ENCODE measurements at regions not wholly inside any gene's neighbourhood (a gene's known extent, or its start where the extent isn't known, plus 50 kb on each side); places are given as distances from the start of the nearest gene placed in this dataset.

GRCh38 chr1:72896256-72896655 lies 613.9 kb upstream of the NEGR1 start:
- Histone ChIP-seq H4K20me1 (ENCODE audit: insufficient read depth) (no peaks in the 10 kb centered on the region), H3K79me2 (ENCODE audit: low read depth) (no peaks in the 10 kb centered on the region), H3K27me3 (ENCODE audit: insufficient read depth, low read depth) (no peaks in the 10 kb centered on the region), H3K27ac (no peak overlapping the region), H3K4me3 (no peak overlapping the region), H3K9me3 (ENCODE audit: insufficient read depth, low read depth) (no peaks in the 10 kb centered on the region), H3F3A (ENCODE audit: insufficient read depth, low read depth) (no peaks in the 10 kb centered on the region), H3K4me2 (no peak overlapping the region), H2AFZ (no peak overlapping the region), H3K9me2 (ENCODE audit: insufficient read depth) (no peaks in the 10 kb centered on the region), H3K36me3 (ENCODE audit: low read depth) (no peaks in the 10 kb centered on the region), H3K4me1 (replicated peaks; ENCODE audit: insufficient read depth) (no peaks in the 10 kb centered on the region; the same call in 1 of the 2 replicates)
- BruUV-seq (replicated peaks): no TSS peak
- TF ChIP-seq EZH2 (IDR thresholded peaks at IDR 0.05; ENCODE audit: low read depth): no peak
- no peak for TF ChIP-seq CTCF (conservative IDR thresholded peaks at IDR 0.05)
- intact Hi-C loops (cut with micrococcal nuclease; ENCODE audit: unreplicated experiment): no loop called here
- POLR2A ChIA-PET (ENCODE audit: unreplicated experiment): no interaction called here
- CTCF ChIA-PET: no interaction called here
- no peak for DNase-seq

GRCh38 chr1:72892461-72892860 lies 610.1 kb upstream of the NEGR1 start:
- intact Hi-C loops (cut with micrococcal nuclease; ENCODE audit: unreplicated experiment): no loop called here
- H3K27ac ChIP-seq: no peak overlapping the region

GRCh38 chr1:72891976-72892375 lies 609.6 kb upstream of the NEGR1 start:
- no peak for DNase-seq
- Histone ChIP-seq H3K4me1 (replicated peaks; ENCODE audit: insufficient read depth) (no peaks in the 10 kb centered on the region), H3K4me2 (no peak overlapping the region), H3F3A (ENCODE audit: insufficient read depth, low read depth) (no peaks in the 10 kb centered on the region), H3K4me3 (no peak overlapping the region), H3K27me3 (ENCODE audit: insufficient read depth, low read depth) (no peaks in the 10 kb centered on the region), H3K27ac (no peak overlapping the region), H3K36me3 (ENCODE audit: low read depth) (no peaks in the 10 kb centered on the region), H3K9me3 (ENCODE audit: insufficient read depth, low read depth) (no peaks in the 10 kb centered on the region), H4K20me1 (ENCODE audit: insufficient read depth) (no peaks in the 10 kb centered on the region), H2AFZ (no peak overlapping the region), H3K79me2 (ENCODE audit: low read depth) (no peaks in the 10 kb centered on the region), H3K9me2 (ENCODE audit: insufficient read depth) (no peaks in the 10 kb centered on the region)
- CTCF ChIA-PET: no interaction called here
- BruUV-seq (replicated peaks): no TSS peak
- intact Hi-C loops (cut with micrococcal nuclease; ENCODE audit: unreplicated experiment): no loop called here
- no peak for TF ChIP-seq EZH2 (IDR thresholded peaks at IDR 0.05; ENCODE audit: low read depth)
- TF ChIP-seq CTCF (conservative IDR thresholded peaks at IDR 0.05): no peak
- POLR2A ChIA-PET (ENCODE audit: unreplicated experiment): no interaction called here

More at GRCh38 chr1:72892461-72892860, 610.1 kb upstream of the NEGR1 start:
- no peak for TF ChIP-seq CTCF (conservative IDR thresholded peaks at IDR 0.05)
- TF ChIP-seq EZH2 (IDR thresholded peaks at IDR 0.05; ENCODE audit: low read depth): no peak
- no TSS peak for BruUV-seq (replicated peaks)
- Histone ChIP-seq H3K4me2 (no peak overlapping the region), H3K27me3 (ENCODE audit: insufficient read depth, low read depth) (no peaks in the 10 kb centered on the region), H3K9me2 (ENCODE audit: insufficient read depth) (no peaks in the 10 kb centered on the region), H3K36me3 (ENCODE audit: low read depth) (no peaks in the 10 kb centered on the region), H4K20me1 (ENCODE audit: insufficient read depth) (no peaks in the 10 kb centered on the region), H3K79me2 (ENCODE audit: low read depth) (no peaks in the 10 kb centered on the region), H3K4me1 (replicated peaks; ENCODE audit: insufficient read depth) (no peaks in the 10 kb centered on the region), H3K4me3 (no peak overlapping the region), H3F3A (ENCODE audit: insufficient read depth, low read depth) (no peaks in the 10 kb centered on the region), H3K9me3 (ENCODE audit: insufficient read depth, low read depth) (no peaks in the 10 kb centered on the region), H2AFZ (no peak overlapping the region)
- CTCF ChIA-PET: no interaction called here
- POLR2A ChIA-PET (ENCODE audit: unreplicated experiment): no interaction called here
- no peak for DNase-seq

All from PC-9 (cell line).